ENCODE measurements at regions not wholly inside any gene's neighbourhood (a gene's known extent, or its start where the extent isn't known, plus 50 kb on each side); places are given as distances from the start of the nearest gene placed in this dataset.

DNA sequence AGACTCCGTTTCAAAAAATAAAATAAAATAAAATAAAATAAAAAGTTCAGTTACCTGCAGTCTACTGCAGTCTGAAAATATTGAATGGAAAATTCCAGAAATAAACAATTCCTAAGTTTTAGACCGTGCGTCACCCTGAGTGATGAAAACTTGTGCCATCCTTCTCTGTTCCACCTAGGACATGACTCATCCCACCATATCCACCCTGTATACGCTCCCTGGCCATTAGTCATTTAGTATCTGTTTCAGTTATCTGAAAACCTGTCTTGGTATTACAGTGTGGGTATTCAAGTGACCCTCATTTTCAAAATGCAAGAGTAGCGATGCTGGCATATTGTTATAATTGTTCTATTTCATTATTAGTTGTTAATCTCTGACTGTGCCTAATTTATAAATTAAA, 51.8 kb upstream of the TEX48 start:
- TF ChIP-seq, protein P1, sequence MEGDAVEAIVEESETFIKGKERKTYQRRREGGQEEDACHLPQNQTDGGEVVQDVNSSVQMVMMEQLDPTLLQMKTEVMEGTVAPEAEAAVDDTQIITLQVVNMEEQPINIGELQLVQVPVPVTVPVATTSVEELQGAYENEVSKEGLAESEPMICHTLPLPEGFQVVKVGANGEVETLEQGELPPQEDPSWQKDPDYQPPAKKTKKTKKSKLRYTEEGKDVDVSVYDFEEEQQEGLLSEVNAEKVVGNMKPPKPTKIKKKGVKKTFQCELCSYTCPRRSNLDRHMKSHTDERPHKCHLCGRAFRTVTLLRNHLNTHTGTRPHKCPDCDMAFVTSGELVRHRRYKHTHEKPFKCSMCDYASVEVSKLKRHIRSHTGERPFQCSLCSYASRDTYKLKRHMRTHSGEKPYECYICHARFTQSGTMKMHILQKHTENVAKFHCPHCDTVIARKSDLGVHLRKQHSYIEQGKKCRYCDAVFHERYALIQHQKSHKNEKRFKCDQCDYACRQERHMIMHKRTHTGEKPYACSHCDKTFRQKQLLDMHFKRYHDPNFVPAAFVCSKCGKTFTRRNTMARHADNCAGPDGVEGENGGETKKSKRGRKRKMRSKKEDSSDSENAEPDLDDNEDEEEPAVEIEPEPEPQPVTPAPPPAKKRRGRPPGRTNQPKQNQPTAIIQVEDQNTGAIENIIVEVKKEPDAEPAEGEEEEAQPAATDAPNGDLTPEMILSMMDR (IDR thresholded peaks at IDR 0.05): no peak
- intact Hi-C loops (cut with micrococcal nuclease): loop anchor here (1.0 kb wide), 2 partner anchors 37 to 271 kb away; no protein-coding TSS in a partner anchor
- POLR2A ChIA-PET: interaction anchor here (0.7 to 3.1 kb wide), 4 partner anchors 10 to 52 kb away, joined by 3 to 17 read pairs (median 4); partner anchors contain the start of gene TEX48

DNA sequence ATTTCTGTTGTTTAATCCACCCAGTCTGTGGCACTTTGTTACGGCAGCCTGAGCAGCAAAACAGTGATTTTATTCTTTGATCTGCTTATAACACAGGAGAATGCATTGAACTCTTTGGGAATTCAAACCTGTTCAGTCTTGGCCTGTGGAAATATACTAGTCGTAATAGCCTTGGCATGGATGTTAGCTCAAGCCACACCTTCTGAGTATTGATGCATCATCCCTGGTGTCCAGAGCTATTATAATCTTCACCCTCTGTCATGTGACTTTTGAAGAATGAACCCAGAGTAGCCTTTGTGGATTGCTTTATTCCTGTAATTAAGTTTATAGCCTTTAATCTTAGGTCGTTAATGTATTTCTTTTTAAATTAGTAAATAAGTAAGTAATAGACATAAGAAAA, 50.8 kb upstream of the TEX48 start:
- DNase-seq (no peak), ATAC-seq (no peak)
- Mint-ChIP-seq H3K4me3 (no peak overlapping the region), H3K27me3 (no peaks in the 10 kb centered on the region), H3K36me3 (ENCODE audit: low read depth) (peaks cover 13% of the 10 kb centered on the region), H3K4me1 (ENCODE audit: low read depth) (peaks cover 36% of the 10 kb centered on the region), H3K27ac (no peak overlapping the region), H3K9me3 (no peaks in the 10 kb centered on the region)
- TF ChIP-seq, protein P1 (IDR thresholded peaks at IDR 0.05): no peak
- POLR2A ChIA-PET: interaction anchor here (1.3 kb wide), 1 partner anchor 9 kb away, joined by 3 read pairs; no protein-coding TSS in a partner anchor
- CTCF ChIA-PET: interaction anchor here (1.4 to 8.6 kb wide), 3 partner anchors 52 to 177 kb away, joined by 3 to 126 read pairs (median 5); partner anchors contain the start of gene TEX48
- intact Hi-C loops (cut with micrococcal nuclease): loop anchor here (1.0 kb wide), 1 partner anchor 272 kb away; no protein-coding TSS in a partner anchor

More for the DNA sequence above, 51.8 kb upstream of the TEX48 start:
- Mint-ChIP-seq H3K4me3 (no peak overlapping the region), H3K36me3 (ENCODE audit: low read depth) (peaks cover 16% of the 10 kb centered on the region), H3K27ac (no peak overlapping the region), H3K27me3 (no peaks in the 10 kb centered on the region), H3K4me1 (ENCODE audit: low read depth) (peaks cover 44% of the 10 kb centered on the region), H3K9me3 (peaks cover 1% of the 10 kb centered on the region)
- CTCF ChIA-PET: interaction anchor here (1.4 to 8.6 kb wide), 3 partner anchors 53 to 176 kb away, joined by 3 to 126 read pairs (median 5); partner anchors contain the start of gene TEX48
- ATAC-seq: peak; percentile 75
- no peak for DNase-seq
